OCI-LY7 (cell line): ENCODE measurements at regions not wholly inside any gene's neighbourhood (a gene's known extent, or its start where the extent isn't known, plus 50 kb on each side); places are given as distances from the start of the nearest gene placed in this dataset.

ENCODE experiments used
- BruUV-seq: library from RNA; stranded (reverse); fragments of 400-500 nt; replicated peaks from 2 replicates; lab custom pipeline; 2021; lab: Mats Ljungman, UMichigan
- CTCF ChIA-PET: fragments of 300-600 bp; sonication (Branson Sonifier 250); formaldehyde crosslinking; loops from one replicate; lab custom pipeline; 2022; ENCODE audit warnings: antibody characterized with exemption; ENCODE audit not compliant: unreplicated experiment; lab: Charles Lee
- POLR2A ChIA-PET: fragments of 300-600 bp; sonication (Branson Sonifier 250); formaldehyde crosslinking; loops from one replicate; lab custom pipeline; 2022; ENCODE audit warnings: antibody characterized with exemption; lab: Charles Lee
- DNase-seq: peaks from one replicate; pipeline ENCODE4 v3.0.0-alpha.2; 2015; ENCODE audit warnings: low spot score
- H2AFZ ChIP-seq: fragments of 200-600 bp; sonication (generic), shearing (Covaris generic); 2 replicates; pipeline ENCODE4 v1.6.1; 2014; ENCODE audit warnings: mild to moderate bottlenecking, antibody characterized with exemption, low read length, moderate library complexity
- H3K27ac ChIP-seq: fragments of 200-600 bp; sonication (generic); 2 replicates; pipeline ENCODE4 v1.5.1; 2014; ENCODE audit warnings: mixed run types, low read depth, mild to moderate bottlenecking, moderate library complexity, low read length, inconsistent platforms; ENCODE audit not compliant: poor library complexity, severe bottlenecking
- H3K36me3 ChIP-seq: fragments of 200-600 bp; sonication (generic); 2 replicates; pipeline ENCODE4 v1.6.1; 2014; ENCODE audit warnings: mild to moderate bottlenecking, antibody characterized with exemption, low read length, moderate library complexity, mixed read lengths; ENCODE audit not compliant: insufficient read depth
- H3K4me1 ChIP-seq: fragments of 200-600 bp; sonication (generic); 2 replicates; pipeline ENCODE4 v1.5.1; 2014; ENCODE audit warnings: mild to moderate bottlenecking, low read length; ENCODE audit not compliant: insufficient read depth, poor library complexity, severe bottlenecking
- H3K4me2 ChIP-seq: fragments of 200-600 bp; sonication (generic); 2 replicates; pipeline ENCODE4 v1.6.1; 2014; ENCODE audit warnings: mild to moderate bottlenecking, low read length
- H3K4me3 ChIP-seq: fragments of 200-600 bp; sonication (generic); 2 replicates; pipeline ENCODE4 v1.5.1; 2014; ENCODE audit warnings: mild to moderate bottlenecking, low read depth, low read length; ENCODE audit not compliant: poor library complexity, severe bottlenecking
- H3K79me2 ChIP-seq: fragments of 200-600 bp; sonication (generic); 2 replicates; pipeline ENCODE4 v1.6.1; 2016; ENCODE audit warnings: low read depth, mild to moderate bottlenecking, low read length, moderate library complexity, mixed read lengths; ENCODE audit not compliant: insufficient read depth
- H3K9me2 ChIP-seq: fragments of 200-600 bp; sonication (generic); 2 replicates; pipeline ENCODE4 v1.6.1; 2016; ENCODE audit warnings: mild to moderate bottlenecking, low read length, mixed read lengths; ENCODE audit not compliant: insufficient read depth
- H3K9me3 ChIP-seq: fragments of 200-600 bp; sonication (generic); 2 replicates; pipeline ENCODE4 v1.6.1; 2014; ENCODE audit warnings: mild to moderate bottlenecking, mixed run types, low read length, mixed read lengths
- H4K20me1 ChIP-seq: fragments of 200-600 bp; sonication (generic); 2 replicates; pipeline ENCODE4 v1.6.1; 2014; ENCODE audit warnings: mild to moderate bottlenecking, antibody characterized with exemption, low read length, moderate library complexity, mixed read lengths; ENCODE audit not compliant: insufficient read depth
- EZH2phosphoT487 ChIP-seq: fragments of 200-600 bp; sonication (generic); IDR thresholded peaks from 2 replicates; pipeline ENCODE4 v1.6.1; 2018; ENCODE audit warnings: low read depth, borderline replicate concordance, mild to moderate bottlenecking, mixed run types, antibody characterized with exemption, low read length, moderate library complexity, mixed read lengths
- intact Hi-C: fragments of 100-400 bp; cut with micrococcal nuclease; formaldehyde crosslinking; loops from one replicate; pipeline ENCODE4 v1.10.0; 2022; ENCODE audit not compliant: unreplicated experiment
- TF ChIP-seq, protein P1 (sequence below): fragments of 200-600 bp; sonication (generic); conservative IDR thresholded peaks from 2 replicates; pipeline ENCODE4 v1.5.1; 2014; ENCODE audit warnings: mild to moderate bottlenecking, antibody characterized with exemption, low read length, moderate library complexity, mixed read lengths

DNA sequence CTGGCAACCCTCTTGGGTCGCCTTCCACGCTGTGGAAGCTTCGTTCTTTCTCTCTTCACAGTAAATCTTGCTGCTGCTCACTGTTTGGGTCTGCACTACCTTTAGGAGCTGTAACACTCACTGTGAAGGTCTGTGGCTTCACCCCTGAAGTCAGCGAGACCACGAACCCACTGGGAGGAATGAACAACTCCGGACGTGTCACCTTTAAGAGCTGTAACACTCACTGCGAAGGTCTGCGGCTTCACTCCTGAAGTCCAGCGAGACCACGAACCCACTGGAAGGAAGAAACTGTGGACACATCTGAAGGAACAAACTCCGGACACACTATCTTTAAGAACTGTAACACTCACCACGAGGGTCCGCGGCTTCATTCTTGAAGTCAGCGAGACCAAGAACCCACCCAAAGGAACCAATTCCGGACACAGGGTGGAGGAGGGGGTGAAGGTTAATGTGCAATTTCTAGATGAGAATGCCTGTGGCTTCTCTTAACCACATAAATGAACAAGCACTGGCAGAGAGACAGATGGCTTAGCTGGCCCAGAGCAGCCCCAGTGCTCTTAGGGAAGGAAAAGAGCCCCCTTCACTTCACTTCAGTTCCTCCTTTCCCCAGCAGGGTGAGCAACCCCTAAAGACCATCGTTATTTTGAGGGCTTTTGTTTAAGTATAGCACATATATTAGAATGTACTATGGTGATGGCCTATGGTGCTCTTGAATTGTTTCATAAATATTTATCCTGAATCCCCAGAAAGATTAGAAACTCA is 73.0 kb downstream of the LUZP4 start:
- intact Hi-C loops = no loop called here
- BruUV-seq = no TSS peak
- TF ChIP-seq EZH2phosphoT487 = no peak
- TF ChIP-seq, protein P1, sequence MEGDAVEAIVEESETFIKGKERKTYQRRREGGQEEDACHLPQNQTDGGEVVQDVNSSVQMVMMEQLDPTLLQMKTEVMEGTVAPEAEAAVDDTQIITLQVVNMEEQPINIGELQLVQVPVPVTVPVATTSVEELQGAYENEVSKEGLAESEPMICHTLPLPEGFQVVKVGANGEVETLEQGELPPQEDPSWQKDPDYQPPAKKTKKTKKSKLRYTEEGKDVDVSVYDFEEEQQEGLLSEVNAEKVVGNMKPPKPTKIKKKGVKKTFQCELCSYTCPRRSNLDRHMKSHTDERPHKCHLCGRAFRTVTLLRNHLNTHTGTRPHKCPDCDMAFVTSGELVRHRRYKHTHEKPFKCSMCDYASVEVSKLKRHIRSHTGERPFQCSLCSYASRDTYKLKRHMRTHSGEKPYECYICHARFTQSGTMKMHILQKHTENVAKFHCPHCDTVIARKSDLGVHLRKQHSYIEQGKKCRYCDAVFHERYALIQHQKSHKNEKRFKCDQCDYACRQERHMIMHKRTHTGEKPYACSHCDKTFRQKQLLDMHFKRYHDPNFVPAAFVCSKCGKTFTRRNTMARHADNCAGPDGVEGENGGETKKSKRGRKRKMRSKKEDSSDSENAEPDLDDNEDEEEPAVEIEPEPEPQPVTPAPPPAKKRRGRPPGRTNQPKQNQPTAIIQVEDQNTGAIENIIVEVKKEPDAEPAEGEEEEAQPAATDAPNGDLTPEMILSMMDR = no peak
- Histone ChIP-seq H2AFZ (no peak overlapping the region), H3K36me3 (no peaks in the 10 kb centered on the region), H3K9me2 (no peaks in the 10 kb centered on the region), H3K79me2 (no peaks in the 10 kb centered on the region), H4K20me1 (no peaks in the 10 kb centered on the region), H3K9me3 (no peaks in the 10 kb centered on the region), H3K4me1 (no peaks in the 10 kb centered on the region), H3K4me2 (no peak overlapping the region), H3K27ac (no peak overlapping the region), H3K4me3 (no peak overlapping the region)
- POLR2A ChIA-PET = interaction anchor here (0.6 kb wide), 1 partner anchor 581 kb away, joined by 3 read pairs; no protein-coding TSS in a partner anchor
- no peak for DNase-seq
- CTCF ChIA-PET = no interaction called here

DNA sequence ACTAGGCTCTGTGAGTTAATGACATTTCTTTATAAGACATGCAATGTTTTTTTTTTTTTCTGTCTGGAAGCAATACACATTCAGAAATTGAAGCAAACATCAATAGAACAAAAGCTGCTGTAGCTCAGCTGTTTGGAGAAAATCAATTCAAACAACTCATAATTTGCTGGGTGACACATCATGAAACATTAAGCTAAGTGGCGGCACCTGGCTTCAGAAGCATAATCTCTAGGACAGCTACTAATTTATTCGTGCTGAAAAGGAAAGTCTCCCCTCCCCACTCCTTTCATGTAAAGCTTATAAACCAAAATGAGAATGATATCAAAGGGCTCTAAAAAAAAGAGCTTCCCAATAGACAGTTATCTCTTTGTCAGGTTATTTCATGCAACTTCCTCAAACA is 73.9 kb downstream of the LUZP4 start:
- BruUV-seq = no TSS peak
- Histone ChIP-seq H3K4me2 (no peak overlapping the region), H3K9me2 (no peaks in the 10 kb centered on the region), H3K79me2 (no peaks in the 10 kb centered on the region), H3K4me1 (no peaks in the 10 kb centered on the region), H3K27ac (no peak overlapping the region), H3K36me3 (no peaks in the 10 kb centered on the region), H3K4me3 (no peak overlapping the region), H3K9me3 (no peaks in the 10 kb centered on the region), H2AFZ (no peak overlapping the region), H4K20me1 (no peaks in the 10 kb centered on the region)
- TF ChIP-seq, protein P1 = no peak
- no peak for TF ChIP-seq EZH2phosphoT487
- no peak for DNase-seq
- CTCF ChIA-PET = no interaction called here
- POLR2A ChIA-PET = interaction anchor here (0.7 kb wide), 1 partner anchor 17 kb away, joined by 3 read pairs; no protein-coding TSS in a partner anchor
- intact Hi-C loops = no loop called here

DNA sequence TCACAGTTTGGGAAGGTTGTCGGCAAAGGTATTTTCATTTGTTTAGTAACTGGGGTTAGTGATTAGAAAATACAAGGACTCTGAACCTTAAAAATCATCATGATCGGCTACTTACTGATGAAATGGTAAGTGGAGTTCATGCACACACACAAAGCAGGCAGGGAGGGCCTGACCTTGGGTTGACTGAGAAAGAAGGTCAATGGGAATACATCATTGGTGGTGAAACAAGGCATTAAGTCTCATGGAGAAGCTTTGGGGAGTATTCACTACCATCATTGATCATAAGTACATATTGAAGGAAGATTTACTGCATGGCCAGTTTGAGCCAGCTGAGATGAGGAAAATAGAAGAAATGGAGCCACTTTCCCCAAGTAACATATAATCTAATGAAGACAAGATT is 74.4 kb downstream of the LUZP4 start:
- no TSS peak for BruUV-seq
- no peaks in the 10 kb centered on the region for H3K4me1 ChIP-seq
- no peak for DNase-seq
- intact Hi-C loops = no loop called here
- H3K9me2 ChIP-seq = no peaks in the 10 kb centered on the region
- TF ChIP-seq EZH2phosphoT487 = no peak
- TF ChIP-seq, protein P1 = no peak
- no peak overlapping the region for H2AFZ ChIP-seq
- H3K9me3 ChIP-seq = no peaks in the 10 kb centered on the region
- ChIA-PET CTCF (no interaction called here), POLR2A (no interaction called here)
- no peak overlapping the region for H3K4me2 ChIP-seq
- no peaks in the 10 kb centered on the region for H3K36me3 ChIP-seq
- H4K20me1 ChIP-seq = no peaks in the 10 kb centered on the region
- H3K27ac ChIP-seq = no peak overlapping the region
- no peaks in the 10 kb centered on the region for H3K79me2 ChIP-seq
- no peak overlapping the region for H3K4me3 ChIP-seq
